Lower lobe of right lung (tissue), 2 donors: ENCODE measurements at regions not wholly inside any gene's neighbourhood (a gene's known extent, or its start where the extent isn't known, plus 50 kb on each side); places are given as distances from the start of the nearest gene placed in this dataset.
"Not testable (repeated sequence)": the region's sequence is repeated elsewhere in the genome, so short reads cannot be mapped to it uniquely, and the experiment has no call there.

Experiments used
- ATAC-seq, 2 donors: fragments of 200-7000 bp; cut with Tn5 transposase; one replicate each; pipeline ENCODE4 v1.9.1; 2020 to 2022; ENCODE audit warnings: mild to moderate bottlenecking in 2 of 2, moderate library complexity in 2 of 2
- DNase-seq: peaks from one replicate; pipeline ENCODE4 v3.0.0-alpha.2; 2020
- H3K27ac ChIP-seq: fragments of 200-600 bp; one replicate; pipeline ENCODE4 v1.8.0; 2022
- H3K27me3 ChIP-seq: fragments of 200-600 bp; one replicate; pipeline ENCODE4 v1.8.0; 2022; ENCODE audit warnings: low read depth
- H3K36me3 ChIP-seq: fragments of 200-600 bp; one replicate; pipeline ENCODE4 v1.8.0; 2022; ENCODE audit warnings: mild to moderate bottlenecking
- H3K4me1 ChIP-seq: fragments of 200-600 bp; one replicate; pipeline ENCODE4 v1.8.0; 2022
- H3K4me3 ChIP-seq: fragments of 200-600 bp; one replicate; pipeline ENCODE4 v1.8.0; 2022; ENCODE audit warnings: mild to moderate bottlenecking
- H3K9me3 ChIP-seq: fragments of 200-600 bp; one replicate; pipeline ENCODE4 v1.8.0; 2022
- CTCF ChIP-seq: fragments of 200-600 bp; IDR thresholded peaks from one replicate; pipeline ENCODE4 v1.8.0; 2022; ENCODE audit warnings: antibody characterized with exemption, mild to moderate bottlenecking
- intact Hi-C: fragments of 100-400 bp; cut with DNase I; formaldehyde crosslinking; loops from one replicate; pipeline ENCODE4 v1.11.0; 2022
- donor health status: DM: no; HTN: yes; CAD: no; lungs with severe emphysema.

- no peaks in the 10 kb centered on the region for H3K36me3 ChIP-seq
- TF ChIP-seq CTCF: no peak
- no peaks in the 10 kb centered on the region for H3K9me3 ChIP-seq
- H3K4me1 ChIP-seq: no peaks in the 10 kb centered on the region
- no peak overlapping the region for H3K4me3 ChIP-seq
- intact Hi-C loops: no loop called here
- ATAC-seq (no peak), DNase-seq (no peak)
- H3K27me3 ChIP-seq: no peaks in the 10 kb centered on the region
- H3K27ac ChIP-seq: no peak overlapping the region
Observed at GRCh38 chr2:195105581-195105980, 551.4 kb upstream of the SLC39A10 start.

GRCh38 chr2:195094330-195094729 is 562.7 kb upstream of the SLC39A10 start:
- Histone ChIP-seq H3K27me3 (no peaks in the 10 kb centered on the region), H3K36me3 (no peaks in the 10 kb centered on the region), H3K9me3 (no peaks in the 10 kb centered on the region), H3K4me3 (no peak overlapping the region), H3K27ac (no peak overlapping the region), H3K4me1 (no peaks in the 10 kb centered on the region)
- no peak for DNase-seq
- ATAC-seq: no peak
- no peak for TF ChIP-seq CTCF
- intact Hi-C loops: no loop called here

- ATAC-seq (no peak), DNase-seq (no peak)
- no peaks in the 10 kb centered on the region for H3K36me3 ChIP-seq
- TF ChIP-seq CTCF: no peak
- no peaks in the 10 kb centered on the region for H3K9me3 ChIP-seq
- H3K4me1 ChIP-seq: no peaks in the 10 kb centered on the region
- no peak overlapping the region for H3K4me3 ChIP-seq
- no peak overlapping the region for H3K27ac ChIP-seq
- intact Hi-C loops: no loop called here
- no peaks in the 10 kb centered on the region for H3K27me3 ChIP-seq
Observed at GRCh38 chr2:195092341-195092740, 564.7 kb upstream of the SLC39A10 start.

GRCh38 chr2:195072806-195073205 is 584.2 kb upstream of the SLC39A10 start:
- H3K27ac ChIP-seq, H3K27me3 ChIP-seq, ATAC-seq, H3K9me3 ChIP-seq, H3K36me3 ChIP-seq, DNase-seq, H3K4me1 ChIP-seq, intact Hi-C loops, H3K4me3 ChIP-seq: not testable (repeated sequence)

- DNase-seq: no peak
- intact Hi-C loops: no loop called here
- no peak for TF ChIP-seq CTCF
- no peaks in the 10 kb centered on the region for H3K27me3 ChIP-seq
- H3K27ac ChIP-seq: no peak overlapping the region
- H3K9me3 ChIP-seq: no peaks in the 10 kb centered on the region
- no peak overlapping the region for H3K4me3 ChIP-seq
- no peak for ATAC-seq
- no peaks in the 10 kb centered on the region for H3K36me3 ChIP-seq
- no peaks in the 10 kb centered on the region for H3K4me1 ChIP-seq
Observed at GRCh38 chr2:195057001-195057400, 600.0 kb upstream of the SLC39A10 start.

- DNase-seq (no peak), ATAC-seq (no peak)
- Histone ChIP-seq H3K27ac (no peak overlapping the region), H3K36me3 (no peaks in the 10 kb centered on the region), H3K4me1 (no peaks in the 10 kb centered on the region), H3K9me3 (no peaks in the 10 kb centered on the region), H3K27me3 (no peaks in the 10 kb centered on the region), H3K4me3 (no peak overlapping the region)
- intact Hi-C loops: no loop called here
- no peak for TF ChIP-seq CTCF
Observed at GRCh38 chr2:195055996-195056395, 601.0 kb upstream of the SLC39A10 start.
